HG02571 (cell line): ENCODE measurements at regions not wholly inside any gene's neighbourhood (a gene's known extent, or its start where the extent isn't known, plus 50 kb on each side); places are given as distances from the start of the nearest gene placed in this dataset.
A peak's percentile ranks its signal among the peaks of the same experiment; 100 is the strongest.
"Not testable (repeated sequence)": the region's sequence is repeated elsewhere in the genome, so short reads cannot be mapped to it uniquely, and the experiment has no call there.

Experiments used
- ATAC-seq: cut with Tn5 transposase; IDR thresholded peaks from one replicate; pipeline ENCODE4 v1.9.1; 2021; ENCODE audit warnings: mild to moderate bottlenecking, moderate library complexity; ENCODE audit not compliant: unreplicated experiment

DNA sequence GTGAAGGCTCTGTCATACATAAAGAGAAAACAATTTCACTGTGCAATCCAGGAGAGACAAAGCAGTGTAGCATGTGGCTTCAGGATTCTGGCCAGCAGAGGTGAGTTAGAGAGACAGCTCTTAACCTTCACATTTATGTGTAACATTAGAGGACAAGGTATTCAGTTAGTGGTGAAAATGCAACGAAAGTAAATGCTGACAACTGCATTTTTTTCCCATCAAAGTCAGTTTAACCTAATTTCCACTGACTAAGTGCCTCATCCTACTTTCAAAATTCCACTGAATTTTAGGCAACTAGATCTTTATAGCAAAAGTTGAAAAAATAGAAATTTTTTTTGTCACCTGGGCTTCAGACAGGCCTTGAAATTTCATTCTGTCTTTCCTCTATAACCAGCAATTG, 130.8 kb upstream of the LNX1 start:
- no peak for ATAC-seq

DNA sequence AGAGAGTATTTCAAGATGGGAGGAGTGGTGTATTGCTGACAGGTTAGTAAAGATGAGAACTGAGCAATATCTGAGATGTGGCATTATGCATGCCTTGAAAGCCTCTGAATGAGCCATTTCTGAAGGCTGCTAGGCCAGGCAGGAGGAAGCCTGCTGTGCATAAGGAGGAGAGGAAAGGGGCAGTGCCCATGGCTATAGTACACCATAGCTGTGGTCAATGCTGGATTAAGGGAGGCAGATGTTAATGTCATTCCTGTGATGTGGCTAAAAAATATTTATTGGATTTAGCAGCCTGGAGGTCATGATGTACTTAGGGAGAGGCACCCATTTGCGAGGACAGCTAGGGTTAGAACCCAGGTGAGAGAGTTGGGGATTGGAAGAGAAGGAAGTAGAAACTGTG, 130.0 kb upstream of the LNX1 start:
- no peak for ATAC-seq

GRCh38 chr4:53720776-53721175, 129.5 kb upstream of the LNX1 start:
- no peak for ATAC-seq

- ATAC-seq = no peak
These were observed 125.8 kb upstream of the LNX1 start for GRCh38 chr4:53717064-53717549.

- ATAC-seq = no peak
These were observed 125.3 kb upstream of the LNX1 start for GRCh38 chr4:53716471-53717063.

DNA sequence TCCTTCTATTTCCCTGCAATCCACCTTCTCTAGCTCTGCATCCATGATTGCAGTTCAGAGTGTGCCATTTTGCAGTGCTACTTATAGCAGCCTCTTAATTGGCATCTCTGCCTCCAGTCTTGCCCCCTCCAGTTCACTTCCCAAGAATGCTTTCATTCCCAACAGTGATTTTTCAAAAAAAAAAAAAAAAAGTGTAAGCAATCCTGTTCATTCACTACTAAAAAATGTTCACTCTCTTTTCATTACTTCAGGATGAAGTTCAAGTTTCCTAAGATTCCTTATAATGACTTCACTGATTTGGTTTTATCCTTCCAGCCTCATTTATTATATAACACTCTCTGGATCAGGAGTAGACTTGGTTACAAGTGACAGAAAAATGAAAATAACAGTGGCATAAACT, 124.7 kb upstream of the LNX1 start:
- no peak for ATAC-seq

DNA sequence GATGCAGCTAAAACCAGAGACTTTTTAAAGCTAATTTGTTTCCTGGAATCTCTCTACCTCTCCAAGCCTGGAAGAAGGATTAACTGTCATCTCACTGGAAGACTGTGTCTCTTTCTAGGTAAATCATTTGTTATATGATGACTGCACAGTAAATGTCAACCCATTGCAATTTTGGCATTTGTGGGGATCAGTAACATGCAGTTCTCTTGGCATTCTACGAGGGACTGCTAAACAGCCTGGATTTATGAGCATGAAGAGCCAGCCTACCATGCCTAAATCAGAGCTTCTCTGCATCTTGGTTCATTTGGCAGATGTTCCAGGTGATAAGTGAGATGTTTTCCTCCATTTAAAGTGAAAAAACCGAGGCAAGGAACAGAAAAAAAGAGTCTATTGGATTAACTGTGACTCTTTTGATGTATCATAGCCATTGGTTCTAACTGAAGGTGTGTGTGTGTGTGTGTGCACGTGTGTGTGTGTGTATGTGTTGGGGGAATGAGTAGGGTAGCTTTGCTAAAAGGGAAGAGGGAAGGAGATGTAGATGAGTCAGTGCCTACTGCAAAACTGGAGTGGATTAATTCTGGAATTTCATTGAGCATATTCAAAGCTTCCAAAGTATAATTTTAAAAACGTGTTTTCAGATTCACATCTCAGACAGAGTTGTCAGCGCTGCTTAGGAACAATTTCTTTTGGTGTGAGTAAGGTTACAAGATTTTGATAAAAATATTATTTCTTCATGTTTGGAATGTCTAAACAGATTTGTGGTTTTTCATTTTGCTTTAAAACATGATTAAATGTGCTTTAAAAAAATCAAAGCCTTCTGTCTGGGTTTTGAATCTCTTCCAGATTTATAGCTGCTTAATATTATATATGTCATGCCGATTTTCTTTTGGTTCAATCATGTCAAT, 123.2 kb upstream of the LNX1 start:
- ATAC-seq = no peak

DNA sequence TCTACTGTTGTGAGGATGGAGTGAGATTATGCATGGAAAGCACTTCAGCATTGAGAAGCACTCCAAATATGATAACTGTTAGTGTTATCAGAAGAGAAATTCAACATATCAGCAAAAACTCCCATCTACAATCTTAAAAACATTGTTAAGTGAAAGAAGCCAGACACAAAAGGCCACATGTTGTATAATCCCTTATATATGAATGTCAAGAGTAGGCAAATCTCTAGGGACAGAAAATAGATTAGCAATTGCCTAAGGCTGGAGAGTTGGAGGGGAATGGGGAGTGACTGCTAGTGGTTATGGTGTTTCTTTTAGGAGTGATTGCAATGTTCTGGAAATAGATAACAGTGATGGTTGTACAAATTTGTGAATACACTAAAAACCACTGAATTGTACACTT, 122.5 kb upstream of the LNX1 start:
- ATAC-seq = no peak

DNA sequence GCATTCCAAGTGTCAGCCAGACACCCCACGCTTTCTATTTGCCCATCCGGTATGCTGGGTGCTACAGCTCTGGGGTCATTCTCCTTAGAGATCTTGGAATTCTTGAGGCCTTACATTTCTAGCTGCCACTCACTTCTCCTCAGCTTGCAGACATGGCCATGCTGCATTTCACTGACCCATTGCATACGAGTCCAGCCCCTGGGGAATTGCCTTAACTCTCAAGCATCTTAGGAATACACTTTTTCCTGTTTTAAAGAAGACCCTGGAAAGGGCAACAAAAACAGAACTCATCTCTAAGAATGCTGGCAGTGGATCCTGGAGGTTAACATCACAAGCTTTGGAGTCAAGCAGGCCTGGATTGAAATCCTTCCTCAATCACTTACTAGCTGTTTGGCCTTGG, 122.0 kb upstream of the LNX1 start:
- ATAC-seq = no peak

- ATAC-seq = no peak
These were observed 121.2 kb upstream of the LNX1 start for GRCh38 chr4:53712408-53713020.

GRCh38 chr4:53711926-53712325, 120.6 kb upstream of the LNX1 start:
- ATAC-seq = no peak

GRCh38 chr4:53709693-53710092, 118.4 kb upstream of the LNX1 start:
- ATAC-seq = no peak

GRCh38 chr4:53707491-53707890, 116.2 kb upstream of the LNX1 start:
- no peak for ATAC-seq

DNA sequence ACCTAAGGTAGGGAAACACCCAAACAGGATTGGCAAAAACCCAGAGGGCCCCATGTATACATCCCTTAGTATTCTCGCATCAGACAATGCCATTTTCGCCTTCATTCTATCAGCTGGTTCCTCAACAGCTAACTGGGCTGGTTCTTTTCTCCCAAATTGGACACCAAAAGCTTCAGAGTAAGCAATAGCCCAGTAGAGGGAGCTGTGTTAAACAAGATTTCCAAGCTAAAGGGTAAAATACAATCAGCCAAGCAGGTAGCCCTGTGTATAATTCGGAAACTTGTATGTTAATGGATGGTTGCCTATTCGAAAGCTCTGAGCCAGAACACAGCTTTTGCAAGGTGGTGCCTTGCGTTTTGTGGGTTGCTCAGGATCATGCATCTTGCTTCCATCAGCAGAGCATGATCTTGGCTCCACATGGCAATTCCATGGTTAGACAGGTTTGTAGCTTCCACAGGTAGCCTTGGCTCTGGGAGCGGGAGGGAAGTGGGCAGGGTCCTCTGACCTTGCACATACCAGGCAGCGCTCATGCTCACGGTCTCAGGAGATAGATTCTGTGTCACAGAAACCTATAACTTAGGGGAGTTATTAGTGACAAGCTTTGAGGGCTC, 115.2 kb upstream of the LNX1 start:
- no peak for ATAC-seq

- no peak for ATAC-seq
These were observed 114.7 kb upstream of the LNX1 start for GRCh38 chr4:53705972-53706371.

DNA sequence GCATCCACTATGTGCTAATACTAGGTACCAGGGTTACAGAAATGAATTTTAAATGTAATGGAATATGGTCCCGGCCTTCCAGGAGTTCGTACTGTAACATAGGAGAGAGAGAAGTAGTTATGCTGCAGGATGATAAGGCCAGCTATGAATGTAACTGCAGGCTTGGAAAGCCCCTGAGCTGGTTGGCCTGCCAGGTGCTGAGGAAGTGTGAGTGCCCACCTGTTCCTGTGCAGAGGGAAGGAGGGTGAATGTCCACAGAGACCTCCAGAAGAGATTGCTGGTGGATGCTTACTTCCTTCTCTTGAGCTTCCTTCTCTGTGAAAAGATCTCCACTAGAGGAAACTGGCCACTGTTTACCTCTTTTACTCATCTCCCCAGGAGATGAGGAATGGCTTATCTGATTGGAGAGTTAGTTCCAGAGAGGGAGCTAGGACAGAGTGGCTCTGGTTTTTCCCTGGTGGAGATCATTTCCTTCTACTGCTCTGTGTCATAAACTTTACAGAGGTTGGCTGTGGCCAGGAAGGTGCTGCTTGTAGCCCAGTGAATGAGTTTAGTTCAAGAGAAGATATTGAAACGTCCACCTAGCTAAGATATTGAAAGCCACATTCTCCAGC, 114.0 kb upstream of the LNX1 start:
- ATAC-seq = peak; percentile 30

DNA sequence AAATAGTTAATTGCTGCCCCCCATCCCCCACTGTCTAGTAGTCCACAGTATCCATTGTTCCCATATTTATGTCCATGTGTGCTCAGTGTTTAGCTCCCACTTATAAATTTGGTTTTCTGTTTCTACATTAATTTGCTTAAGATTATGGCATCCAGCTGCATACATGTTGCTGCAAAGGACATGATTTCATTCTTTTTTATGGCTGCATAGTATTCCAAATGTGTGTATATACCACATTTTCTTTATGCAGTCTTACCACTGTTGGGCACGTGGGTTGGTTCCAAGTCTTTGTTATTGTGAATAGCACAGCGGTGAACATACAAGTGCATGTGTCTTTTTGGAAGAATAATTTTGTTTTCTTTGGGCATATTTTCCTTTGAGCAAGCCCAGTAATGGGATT, 113.0 kb upstream of the LNX1 start:
- no peak for ATAC-seq

DNA sequence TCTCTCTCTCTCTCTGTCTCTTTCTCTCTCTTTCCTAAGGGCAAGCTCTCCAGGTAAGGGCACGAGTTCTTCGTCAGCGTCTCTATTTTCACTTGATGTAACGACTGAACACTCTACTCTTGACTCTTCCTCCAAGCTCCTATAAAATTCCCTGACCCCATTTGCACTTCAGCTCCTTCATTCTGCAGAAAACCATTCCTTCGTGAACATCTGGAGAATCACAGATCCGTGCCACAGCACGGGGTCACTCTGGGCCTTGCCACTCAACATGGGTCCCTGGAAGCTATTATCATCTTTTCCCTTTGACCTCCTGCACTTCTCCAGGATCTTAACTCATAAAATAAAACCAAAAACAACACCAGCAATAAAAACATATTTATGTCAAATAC, 112.0 kb upstream of the LNX1 start:
- ATAC-seq = no peak

GRCh38 chr4:53702334-53703266, 111.3 kb upstream of the LNX1 start:
- peak; percentile 80 for ATAC-seq

DNA sequence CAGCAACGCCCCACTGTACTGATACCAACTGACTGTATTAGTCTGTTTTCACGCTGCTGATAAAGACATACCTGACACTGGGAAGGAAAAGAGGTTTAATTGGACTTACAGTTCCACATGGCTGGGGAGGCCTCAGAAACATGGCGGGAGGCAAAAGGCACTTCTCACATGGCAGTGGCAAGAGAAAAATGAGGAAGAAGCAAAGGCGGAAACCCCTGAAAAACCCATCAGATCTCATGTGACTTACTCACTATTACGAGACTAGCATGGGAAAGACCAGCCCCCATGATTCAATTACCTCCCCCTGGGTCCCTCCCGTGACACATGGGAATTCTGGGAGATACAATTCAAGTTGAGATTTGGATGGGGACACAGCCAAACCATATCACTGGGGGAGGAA, 110.0 kb upstream of the LNX1 start:
- ATAC-seq = not testable (repeated sequence)
